ENCODE measurements at regions not wholly inside any gene's neighbourhood (a gene's known extent, or its start where the extent isn't known, plus 50 kb on each side); places are given as distances from the start of the nearest gene placed in this dataset.
"Not testable (repeated sequence)": the region's sequence is repeated elsewhere in the genome, so short reads cannot be mapped to it uniquely, and the experiment has no call there.

DNA sequence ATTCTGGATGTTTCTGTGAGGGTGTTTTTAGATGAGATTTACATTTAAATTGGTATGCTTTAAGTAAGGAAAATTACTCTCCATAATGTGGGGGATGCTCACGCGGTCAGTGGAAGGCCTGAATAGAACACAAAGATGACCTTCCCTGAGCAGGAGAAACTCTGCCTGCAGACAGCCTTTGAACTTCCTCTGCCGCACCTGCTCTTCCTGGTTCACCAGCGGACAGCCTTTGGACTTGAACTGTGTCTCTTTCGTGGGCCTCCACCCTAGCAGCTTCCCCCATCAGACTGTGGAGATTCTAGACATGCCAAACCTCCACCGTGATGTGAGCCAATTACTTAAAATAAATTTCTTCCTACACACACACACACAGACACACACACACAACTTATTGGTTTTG lies 210.7 kb downstream of the EFCAB11 start:
- no peak for DNase-seq (ENCODE audit: low read depth, low spot score)

DNA sequence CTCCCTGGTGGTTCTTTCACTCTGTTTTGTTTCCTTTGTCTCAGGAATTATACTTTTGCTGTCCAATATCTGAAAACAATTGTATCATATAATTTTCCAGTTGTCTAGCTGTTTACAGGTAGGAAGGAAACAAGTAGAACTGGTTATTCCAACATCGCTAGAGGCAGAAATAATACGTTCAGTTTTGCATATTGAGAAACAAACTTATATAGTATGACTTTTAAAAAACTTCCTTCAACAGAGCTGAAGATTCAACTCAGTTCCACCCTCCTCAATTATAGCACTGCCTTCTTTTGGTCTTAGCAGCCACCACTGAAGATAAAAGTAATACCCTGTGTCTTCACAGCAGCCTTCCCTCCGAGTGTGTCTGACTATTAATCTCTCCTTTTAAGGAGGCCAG lies 214.3 kb downstream of the EFCAB11 start:
- DNase-seq (ENCODE audit: low read depth, low spot score): no peak

GRCh38 chr14:89736881-89737280 lies 217.6 kb downstream of the EFCAB11 start:
- no peak for DNase-seq (ENCODE audit: low read depth, low spot score)

- DNase-seq (ENCODE audit: low read depth, low spot score): no peak
These were observed 223.1 kb downstream of the EFCAB11 start for GRCh38 chr14:89731396-89731933.

DNA sequence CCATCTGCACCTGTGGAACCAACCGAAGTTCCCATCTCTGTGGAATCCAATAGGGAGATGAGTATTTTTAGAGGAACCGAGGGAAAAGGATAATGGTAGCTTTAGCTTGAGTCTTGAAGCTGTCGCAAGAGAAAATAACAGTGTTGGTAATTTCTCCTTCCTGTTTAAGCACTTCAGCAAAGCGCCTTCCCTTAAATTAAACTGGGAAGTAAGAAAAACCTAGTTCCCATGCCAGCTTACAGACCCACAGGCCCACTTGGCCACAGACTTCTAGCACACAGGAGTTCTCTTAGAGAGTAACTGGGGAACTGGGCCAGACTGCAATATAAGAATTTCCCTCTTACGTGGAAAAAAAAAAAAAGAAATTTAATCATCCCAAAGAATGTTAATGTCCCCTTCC lies 223.8 kb downstream of the EFCAB11 start:
- DNase-seq (ENCODE audit: low read depth, low spot score): no peak

DNA sequence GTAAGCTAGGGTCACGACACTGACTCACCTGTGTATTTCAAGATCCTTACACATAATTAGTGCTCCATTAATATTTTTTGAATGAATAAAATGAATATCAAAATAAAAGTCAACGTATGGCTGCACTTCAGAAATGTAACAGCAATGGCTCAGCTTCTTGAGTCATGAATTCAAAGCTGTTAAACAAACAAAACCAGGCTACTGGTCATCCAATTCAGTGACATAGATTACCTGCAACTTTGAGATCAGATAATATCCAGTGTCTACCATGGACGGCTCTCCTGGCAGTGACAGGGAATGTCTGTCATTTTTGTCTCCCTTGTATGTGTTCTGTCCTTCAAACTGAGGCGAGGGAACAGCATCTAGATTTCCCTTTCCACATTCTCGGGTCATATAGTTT lies 225.6 kb downstream of the EFCAB11 start:
- DNase-seq (ENCODE audit: low read depth, low spot score): no peak

DNA sequence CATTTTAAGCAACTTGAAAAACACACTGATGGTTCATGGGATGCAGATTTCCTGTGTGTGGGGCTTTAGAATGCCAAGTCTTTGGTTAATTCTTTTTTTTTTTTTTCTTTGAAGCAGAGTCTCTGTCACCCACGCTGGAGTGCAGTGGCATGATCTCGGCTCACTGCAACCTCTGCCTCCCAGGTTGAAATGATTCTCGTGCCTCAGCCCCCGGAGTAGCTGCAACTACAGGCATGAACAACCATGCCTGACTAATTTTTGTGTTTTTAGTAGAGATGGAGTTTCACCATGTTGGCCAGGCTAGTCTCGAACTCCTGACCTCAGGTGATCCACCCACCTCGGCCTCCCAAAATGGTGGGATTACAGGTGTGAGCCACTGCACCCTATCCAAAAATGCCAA lies 228.3 kb downstream of the EFCAB11 start:
- DNase-seq (ENCODE audit: low read depth, low spot score): not testable (repeated sequence)

DNA sequence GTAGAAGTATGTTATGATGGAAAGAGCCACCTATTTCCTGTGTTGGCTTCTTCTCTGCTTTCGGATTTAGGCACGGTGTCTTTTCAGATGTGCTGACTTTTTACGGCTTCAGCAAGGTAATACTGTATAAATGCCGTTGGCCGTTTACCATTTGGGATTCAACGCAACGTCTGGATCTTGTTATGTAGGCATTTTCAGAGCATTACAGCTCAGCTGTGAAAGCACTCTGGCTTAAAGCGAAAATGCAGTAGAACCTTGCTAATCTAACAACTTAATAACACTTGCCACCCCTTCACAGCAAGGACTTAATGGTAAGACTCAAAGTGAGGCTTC lies 229.9 kb downstream of the EFCAB11 start:
- DNase-seq (ENCODE audit: low read depth, low spot score): no peak

DNA sequence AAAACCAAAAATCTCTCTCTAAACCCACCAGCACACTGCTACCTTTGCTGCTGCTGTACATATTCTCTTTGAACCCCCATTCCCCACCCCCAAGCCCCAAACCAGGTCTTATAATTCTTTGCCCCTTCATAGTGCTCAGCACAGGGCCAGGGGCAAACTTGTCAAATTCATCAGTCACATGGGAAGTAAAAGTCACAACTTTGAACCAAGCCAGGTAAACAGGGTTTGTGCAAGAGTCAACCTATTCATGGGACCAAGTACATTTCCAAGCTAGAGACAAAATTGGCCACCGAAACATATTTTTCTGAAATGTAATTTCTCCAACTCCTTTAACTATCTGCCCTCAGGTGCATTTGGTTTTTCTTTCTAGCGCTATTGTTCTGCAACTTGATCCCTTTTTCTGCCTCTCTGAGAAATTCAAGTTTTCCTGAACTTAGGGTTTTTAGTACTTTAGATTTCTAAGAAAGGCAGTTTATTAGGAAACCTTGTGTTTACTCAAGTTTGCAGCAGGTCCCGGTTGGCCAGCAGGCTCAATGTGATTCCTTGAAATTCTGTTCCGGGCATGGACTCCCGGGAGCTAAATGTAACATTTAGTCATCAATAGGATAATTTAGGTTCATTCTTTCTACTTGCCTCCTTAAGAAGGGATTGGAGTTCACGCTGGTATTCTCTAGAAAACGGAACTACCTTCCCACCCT lies 230.5 kb downstream of the EFCAB11 start:
- DNase-seq (ENCODE audit: low read depth, low spot score): no peak

DNA sequence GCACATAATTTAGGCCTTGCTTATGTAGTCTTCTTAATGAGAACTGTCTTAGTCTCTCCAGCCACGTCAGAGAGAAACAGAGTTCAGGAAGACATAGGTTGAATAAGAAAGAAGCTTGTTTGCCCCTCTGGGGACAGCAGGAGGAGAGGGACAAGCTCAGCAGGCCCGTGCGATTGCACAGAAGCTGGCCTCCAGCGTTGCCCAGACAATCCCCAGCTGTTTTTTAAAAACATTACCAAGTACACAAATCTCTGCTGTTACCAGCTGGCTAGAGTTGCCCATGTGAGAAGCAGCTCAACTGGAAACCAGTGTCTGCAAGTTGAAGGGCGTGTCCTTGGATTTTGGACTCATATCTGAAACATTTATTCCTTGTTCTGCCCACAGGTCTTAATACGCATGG lies 232.6 kb downstream of the EFCAB11 start:
- DNase-seq (ENCODE audit: low read depth, low spot score): peak; percentile 53

- DNase-seq (ENCODE audit: low read depth, low spot score): peak; percentile 23
These were observed 233.5 kb downstream of the EFCAB11 start for GRCh38 chr14:89720741-89721729.

- DNase-seq (ENCODE audit: low read depth, low spot score): no peak
These were observed 234.3 kb downstream of the EFCAB11 start for GRCh38 chr14:89720076-89720687.

GRCh38 chr14:89719366-89720075 lies 235.0 kb downstream of the EFCAB11 start:
- DNase-seq (ENCODE audit: low read depth, low spot score): no peak

DNA sequence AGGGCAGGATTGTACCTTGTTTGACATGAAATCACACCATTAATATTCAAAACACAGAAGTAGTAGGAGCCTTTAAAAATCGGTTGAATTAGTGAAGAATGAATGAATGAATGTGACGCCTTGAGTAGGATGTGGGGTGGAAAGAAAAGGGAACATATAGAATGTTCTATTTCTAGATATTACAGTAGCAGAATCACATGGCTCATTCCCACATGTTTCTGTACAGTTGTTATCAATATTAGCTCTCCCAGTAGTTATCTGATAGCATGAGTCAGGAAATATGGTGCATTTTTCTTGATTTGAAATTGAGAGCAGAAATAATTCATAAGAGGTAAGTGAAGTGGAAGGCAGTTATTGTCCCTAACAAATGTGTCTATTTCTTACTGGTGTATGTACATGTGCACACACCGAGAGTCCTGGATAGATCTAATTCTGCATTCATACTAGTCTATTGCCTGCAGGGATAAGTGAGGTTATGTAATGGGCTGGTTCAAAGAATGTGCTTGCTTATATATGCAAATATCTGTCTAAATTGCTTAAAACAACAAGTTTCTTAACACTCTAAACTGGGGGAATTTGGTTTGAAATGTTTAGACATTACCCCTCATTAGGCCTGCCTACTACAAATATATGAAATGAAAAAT lies 245.4 kb downstream of the EFCAB11 start:
- no peak for DNase-seq (ENCODE audit: low read depth, low spot score)

GRCh38 chr14:89707086-89707485 lies 247.4 kb downstream of the EFCAB11 start:
- DNase-seq (ENCODE audit: low read depth, low spot score): no peak

DNA sequence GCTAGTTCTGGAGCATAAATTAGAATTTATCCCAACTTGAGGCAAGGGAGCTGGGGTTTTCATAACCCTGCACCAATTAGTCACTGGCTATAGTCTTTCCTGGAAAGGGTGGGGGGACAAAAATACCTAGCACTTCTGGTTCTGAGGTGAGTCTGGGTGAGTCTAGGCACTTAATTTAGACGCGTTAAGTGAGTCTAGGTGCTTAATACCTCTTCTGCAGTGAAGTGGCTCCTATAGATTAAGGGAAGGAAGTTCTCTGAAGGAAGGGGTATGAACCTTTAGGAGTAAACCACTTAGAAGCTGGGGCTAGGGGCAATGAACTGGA lies 251.7 kb downstream of the EFCAB11 start:
- no peak for DNase-seq (ENCODE audit: low read depth, low spot score)

GRCh38 chr14:89702073-89702875 lies 252.3 kb downstream of the EFCAB11 start:
- no peak for DNase-seq (ENCODE audit: low read depth, low spot score)

DNA sequence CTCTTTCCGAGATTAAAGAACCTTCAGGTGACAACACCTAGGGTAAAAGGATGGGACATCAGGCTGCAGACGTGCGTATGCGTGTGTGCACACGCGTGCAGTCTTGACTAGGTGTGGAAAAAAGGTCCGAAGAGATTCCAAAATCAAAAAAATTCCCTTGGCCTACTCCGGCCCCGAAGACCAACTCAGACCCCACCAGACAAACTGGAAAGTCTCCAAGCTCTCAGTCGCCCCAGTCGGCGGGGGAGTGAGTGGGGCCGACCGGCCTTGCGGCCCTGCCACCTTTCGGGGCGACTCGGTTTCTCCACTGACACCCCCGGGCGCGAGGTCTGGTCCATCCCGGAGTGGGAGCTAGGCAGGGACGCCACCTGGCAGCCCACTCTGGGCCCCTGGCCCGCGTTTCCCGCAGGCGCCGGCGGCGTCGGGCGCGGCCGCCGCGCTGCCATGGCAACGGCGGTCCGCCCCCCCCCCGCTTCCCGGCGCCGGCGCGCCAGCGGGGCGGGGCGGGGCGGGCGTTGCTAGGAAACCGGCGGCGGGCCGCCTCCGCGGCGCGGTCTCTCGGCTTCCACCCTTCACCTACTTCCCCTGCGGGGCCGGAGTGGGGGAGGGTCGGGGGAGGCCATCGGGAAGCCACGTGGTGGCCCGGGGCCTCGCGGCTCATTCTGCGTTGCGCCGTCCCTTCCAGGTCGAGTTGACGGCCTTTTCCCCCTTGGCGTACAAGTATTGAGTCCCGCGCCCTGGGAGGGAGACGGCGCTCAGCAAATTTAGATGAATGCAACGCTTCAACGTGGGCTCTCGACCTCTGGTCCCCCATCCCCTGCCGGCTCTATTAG lies 253.1 kb downstream of the EFCAB11 start:
- DNase-seq (ENCODE audit: low read depth, low spot score): peak; percentile 92

DNA sequence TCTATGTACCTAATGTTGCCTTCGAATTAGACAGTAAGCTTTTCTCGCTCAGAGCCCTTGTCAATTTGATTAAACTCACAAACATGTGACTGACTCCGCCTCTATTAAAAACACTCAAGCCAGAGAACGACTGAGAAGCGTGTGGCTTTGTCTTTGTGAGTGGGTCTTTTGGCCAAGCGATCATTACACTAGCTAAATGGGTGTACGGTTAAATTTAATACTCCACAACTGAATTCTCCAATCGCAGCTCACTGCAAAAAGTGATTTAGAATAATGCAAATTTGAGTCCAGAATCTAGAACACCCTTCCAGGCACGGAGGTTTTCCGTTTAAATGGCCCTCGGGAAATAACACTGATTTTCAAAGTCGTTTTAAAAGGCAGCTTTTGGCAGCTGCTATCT lies 253.7 kb downstream of the EFCAB11 start:
- DNase-seq (ENCODE audit: low read depth, low spot score): no peak

GRCh38 chr14:89699071-89699470 lies 255.5 kb downstream of the EFCAB11 start:
- no peak for DNase-seq (ENCODE audit: low read depth, low spot score)
